NCI-H2196 treated with DMSO at 0.1 percent for 48 hours (cell line): ENCODE measurements at regions not wholly inside any gene's neighbourhood (a gene's known extent, or its start where the extent isn't known, plus 50 kb on each side); places are given as distances from the start of the nearest gene placed in this dataset.
A peak's percentile ranks its signal among the peaks of the same experiment; 100 is the strongest.

Source experiments
- DNase-seq: peaks from one replicate; lab custom pipeline; 2025; ENCODE audit not compliant: unreplicated experiment; lab: John Stamatoyannopoulos, UW

- no peak for DNase-seq
These were observed 167.8 kb downstream of the RAB28 start for GRCh38 chr4:13316354-13316753.

GRCh38 chr4:13313856-13314255, 170.3 kb downstream of the RAB28 start:
- DNase-seq: peak; percentile 0

GRCh38 chr4:13312264-13312663, 171.9 kb downstream of the RAB28 start:
- no peak for DNase-seq

- DNase-seq: no peak
These were observed 174.4 kb downstream of the RAB28 start for GRCh38 chr4:13309751-13310150.

GRCh38 chr4:13306356-13306755, 177.8 kb downstream of the RAB28 start:
- DNase-seq: no peak

GRCh38 chr4:13302876-13303275, 181.3 kb downstream of the RAB28 start:
- no peak for DNase-seq

- DNase-seq: no peak
These were observed 184.8 kb downstream of the RAB28 start for GRCh38 chr4:13299343-13299742.

- DNase-seq: no peak
These were observed 185.5 kb downstream of the RAB28 start for GRCh38 chr4:13298655-13299054.

- DNase-seq: no peak
These were observed 187.2 kb downstream of the RAB28 start for GRCh38 chr4:13296986-13297385.

GRCh38 chr4:13294961-13295605, 189.1 kb downstream of the RAB28 start:
- DNase-seq: no peak

- no peak for DNase-seq
These were observed 191.8 kb downstream of the RAB28 start for GRCh38 chr4:13292372-13292771.

- no peak for DNase-seq
These were observed 194.7 kb downstream of the RAB28 start for GRCh38 chr4:13289391-13289790.

- DNase-seq: no peak
These were observed 198.8 kb downstream of the RAB28 start for GRCh38 chr4:13285336-13285735.

GRCh38 chr4:13284932-13285331, 199.2 kb downstream of the RAB28 start:
- no peak for DNase-seq

GRCh38 chr4:13276357-13276756, 207.8 kb downstream of the RAB28 start:
- DNase-seq: no peak

GRCh38 chr4:13268703-13269102, 215.4 kb downstream of the RAB28 start:
- DNase-seq: no peak

GRCh38 chr4:13268165-13268564, 216.0 kb downstream of the RAB28 start:
- no peak for DNase-seq

- DNase-seq: no peak
These were observed 217.0 kb downstream of the RAB28 start for GRCh38 chr4:13267091-13267490.

GRCh38 chr4:13266687-13267086, 217.5 kb downstream of the RAB28 start:
- DNase-seq: no peak

- DNase-seq: no peak
These were observed 220.1 kb downstream of the RAB28 start for GRCh38 chr4:13263967-13264525.

GRCh38 chr4:13262816-13263215, 221.3 kb downstream of the RAB28 start:
- no peak for DNase-seq

GRCh38 chr4:13261486-13262257, 222.5 kb downstream of the RAB28 start:
- DNase-seq: no peak
